ENCODE measurements at regions not wholly inside any gene's neighbourhood (a gene's known extent, or its start where the extent isn't known, plus 50 kb on each side); places are given as distances from the start of the nearest gene placed in this dataset.
"Not testable (repeated sequence)": the region's sequence is repeated elsewhere in the genome, so short reads cannot be mapped to it uniquely, and the experiment has no call there.

DNA sequence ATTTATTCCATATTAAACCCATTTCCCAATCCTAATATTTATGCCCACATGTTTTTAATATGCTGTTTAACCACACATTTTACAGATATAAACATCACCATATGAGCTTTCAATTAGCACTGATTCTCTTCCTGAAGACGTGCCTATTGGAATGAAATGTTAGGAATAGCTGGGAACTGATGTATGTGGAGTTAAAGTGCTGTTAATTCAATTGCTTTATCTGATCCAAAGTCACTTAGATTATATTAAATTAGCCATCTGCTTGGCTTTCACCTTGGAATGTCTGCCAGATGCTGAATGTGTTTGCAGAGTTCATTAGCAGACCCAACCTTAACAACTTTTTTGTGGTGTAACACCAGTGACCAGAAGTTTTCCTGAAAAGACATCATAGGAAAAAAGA lies 942.9 kb upstream of the KLHL29 start:
- no peak for DNase-seq

DNA sequence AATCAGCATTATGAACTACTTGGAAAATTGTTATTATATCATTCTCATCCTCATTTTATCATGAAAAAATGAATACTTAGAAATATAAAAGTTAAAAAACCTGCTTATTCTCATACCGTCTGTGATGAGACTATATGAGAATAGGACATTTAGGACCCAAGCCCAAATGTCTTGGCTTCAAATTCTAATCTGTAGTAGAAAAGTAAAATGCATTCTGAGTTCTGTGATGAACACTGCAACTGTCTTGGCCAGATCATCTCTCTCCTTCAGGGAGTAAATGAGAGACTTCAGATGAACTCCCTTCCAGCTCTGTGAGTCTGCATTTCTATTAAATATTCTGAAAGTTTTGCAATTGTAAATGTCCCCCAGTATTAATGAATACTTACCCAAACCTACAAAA lies 940.7 kb upstream of the KLHL29 start:
- no peak for DNase-seq

DNA sequence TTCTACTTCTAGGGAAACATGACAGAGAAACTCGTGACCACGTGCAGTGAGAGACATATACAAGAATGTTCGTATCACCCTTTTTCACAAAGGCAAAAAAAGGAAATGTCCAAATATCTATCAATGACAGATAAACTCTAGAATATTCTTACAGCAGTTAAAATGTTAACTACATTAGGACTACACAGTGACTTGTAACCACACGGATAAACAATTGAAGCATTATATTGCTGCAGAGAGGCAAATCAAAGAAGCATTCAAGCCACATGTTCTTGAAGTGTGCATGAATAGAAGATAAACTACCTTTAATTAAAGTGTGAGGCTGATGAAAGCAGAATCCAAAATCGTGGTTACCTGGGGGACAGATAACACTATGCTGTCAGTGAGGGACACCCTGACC lies 935.3 kb upstream of the KLHL29 start:
- DNase-seq = no peak

DNA sequence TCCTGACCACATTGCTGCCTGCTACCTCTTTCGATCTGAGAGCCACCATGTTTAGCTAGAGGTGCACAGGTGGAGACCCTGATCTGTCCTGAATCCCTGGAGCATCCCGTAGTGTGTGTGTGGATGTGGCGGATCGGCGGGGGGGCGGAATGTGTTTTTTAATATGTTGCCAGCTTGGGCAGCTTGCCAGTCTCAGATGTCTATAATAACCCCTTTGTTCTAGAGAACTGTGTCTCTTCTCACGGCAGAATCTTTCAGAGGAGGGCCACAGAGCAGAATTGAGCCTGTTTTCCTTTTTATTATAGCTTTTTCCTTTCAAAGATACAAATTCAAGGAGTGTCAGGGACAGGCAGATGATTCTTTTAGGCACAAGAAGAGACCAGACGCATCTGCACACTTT lies 934.1 kb upstream of the KLHL29 start:
- no peak for DNase-seq

DNA sequence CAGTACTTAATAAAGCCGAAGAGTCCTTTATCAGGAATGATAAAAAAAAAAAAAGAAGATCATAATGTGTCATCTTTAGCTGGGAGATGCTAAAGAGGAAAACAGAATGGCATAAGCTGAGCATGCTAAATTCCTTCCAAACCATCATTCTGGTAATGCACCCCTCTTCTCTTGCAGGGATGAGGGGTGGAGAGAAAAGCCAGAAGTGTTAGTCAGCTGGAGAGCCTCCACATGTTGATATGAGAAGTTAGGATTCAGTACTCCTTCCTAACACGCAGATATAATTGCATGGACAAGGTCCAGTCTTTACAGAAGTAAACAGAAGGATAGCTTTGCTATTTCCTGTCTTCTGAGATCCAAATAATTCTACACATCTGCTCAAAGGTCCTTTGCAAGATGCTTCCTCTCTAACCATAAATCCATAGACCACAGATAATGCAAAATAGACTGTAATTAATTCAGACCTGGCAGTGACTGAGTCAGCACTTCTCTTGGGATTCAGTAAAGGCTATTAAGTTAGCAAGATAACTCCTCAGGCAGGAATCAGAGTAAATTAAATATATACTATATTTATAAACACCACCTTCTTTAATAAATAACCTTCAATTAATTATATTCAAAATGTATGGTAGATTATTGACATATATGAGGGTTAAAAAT lies 930.0 kb upstream of the KLHL29 start:
- DNase-seq = no peak

DNA sequence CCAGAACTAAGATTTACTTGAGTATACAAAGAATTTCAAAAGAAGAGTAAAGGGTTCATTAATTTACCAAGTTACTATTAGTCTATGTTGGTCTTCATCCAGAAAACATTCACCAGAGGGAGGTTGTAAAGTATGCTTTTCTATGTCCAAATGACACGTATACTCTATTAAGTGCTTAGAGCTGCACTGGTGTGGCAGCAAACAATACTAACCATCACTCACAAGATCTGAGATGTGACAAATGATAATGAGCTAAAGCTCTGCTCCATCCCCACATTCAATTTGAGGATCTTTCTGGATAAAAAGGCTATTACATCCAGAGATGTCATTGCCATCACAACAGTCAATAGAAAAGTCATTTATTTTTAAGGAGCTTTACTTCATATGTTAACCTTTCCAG lies 926.5 kb upstream of the KLHL29 start:
- no peak for DNase-seq

DNA sequence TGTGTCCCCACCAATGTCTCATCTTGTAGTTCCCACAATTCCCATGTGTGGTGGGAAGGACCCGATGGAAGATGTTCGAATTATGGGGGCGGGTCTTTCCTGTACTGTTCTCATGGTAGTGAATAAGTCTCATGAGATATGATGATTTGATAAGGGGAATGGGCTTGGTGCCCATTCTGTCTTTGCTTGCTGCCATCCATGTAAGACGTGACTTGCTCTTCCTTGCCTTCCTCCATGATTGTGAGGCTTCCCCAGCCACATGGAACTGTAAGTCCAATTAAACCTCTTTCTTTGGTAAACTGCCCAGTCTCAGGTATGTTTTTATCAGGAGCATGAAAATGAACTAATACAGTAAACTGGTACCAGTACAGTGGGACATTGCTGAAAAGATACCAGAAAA lies 909.9 kb upstream of the KLHL29 start:
- not testable (repeated sequence) for DNase-seq

DNA sequence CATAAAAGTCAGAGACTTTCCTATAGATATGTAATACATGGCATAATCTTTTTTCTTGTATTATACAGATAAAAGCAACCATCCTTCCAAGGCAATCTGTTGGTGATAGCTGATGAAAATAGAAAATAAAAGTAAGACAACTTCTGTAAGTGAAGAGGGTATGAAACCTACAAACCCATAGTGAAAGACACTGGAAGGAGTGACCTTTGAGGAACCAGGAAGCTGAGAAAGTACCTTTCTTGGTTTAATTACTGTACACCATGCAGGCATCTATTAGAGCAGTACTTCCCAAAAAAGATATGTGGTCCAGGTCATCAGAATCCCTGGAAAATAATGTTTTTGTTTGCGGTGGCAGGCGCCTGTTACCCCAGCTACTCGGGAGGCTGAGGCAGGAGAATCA lies 906.6 kb upstream of the KLHL29 start:
- DNase-seq = no peak

DNA sequence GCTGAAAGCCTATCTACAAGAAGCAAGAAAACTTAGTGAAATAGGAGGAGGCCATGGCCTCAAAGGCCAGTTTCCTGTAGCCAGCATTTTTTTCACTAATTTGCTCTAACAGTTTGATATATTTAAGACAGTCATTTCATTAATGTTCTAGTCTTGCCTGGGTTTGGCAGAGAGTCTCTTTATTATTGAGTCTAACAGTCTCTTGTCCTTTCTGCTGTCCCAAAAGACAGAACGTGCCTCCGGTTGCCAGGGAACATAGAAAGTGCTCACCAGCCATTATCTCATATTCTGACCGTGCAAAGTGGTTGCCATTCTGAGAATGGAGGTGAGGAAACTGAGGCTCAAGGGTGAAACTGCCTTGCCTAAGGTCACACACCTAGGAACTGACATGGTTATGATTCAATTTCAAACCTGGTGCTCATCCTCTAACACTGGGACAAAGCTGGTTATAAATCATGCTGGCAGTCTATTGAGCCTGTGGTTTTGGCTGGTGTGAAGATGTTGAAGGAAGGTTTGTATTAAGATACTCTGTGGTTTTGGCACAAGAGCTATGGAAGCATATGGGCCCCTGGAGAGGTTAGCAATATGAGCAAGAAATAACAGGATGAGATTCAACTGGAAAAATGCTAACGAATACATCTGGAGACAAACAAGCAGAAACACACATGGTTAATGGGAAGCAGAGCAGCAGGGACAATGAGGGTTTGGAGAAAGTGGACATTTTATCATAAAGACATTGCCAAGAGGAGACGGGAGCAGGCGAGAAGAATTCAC lies 903.3 kb upstream of the KLHL29 start:
- no peak for DNase-seq

DNA sequence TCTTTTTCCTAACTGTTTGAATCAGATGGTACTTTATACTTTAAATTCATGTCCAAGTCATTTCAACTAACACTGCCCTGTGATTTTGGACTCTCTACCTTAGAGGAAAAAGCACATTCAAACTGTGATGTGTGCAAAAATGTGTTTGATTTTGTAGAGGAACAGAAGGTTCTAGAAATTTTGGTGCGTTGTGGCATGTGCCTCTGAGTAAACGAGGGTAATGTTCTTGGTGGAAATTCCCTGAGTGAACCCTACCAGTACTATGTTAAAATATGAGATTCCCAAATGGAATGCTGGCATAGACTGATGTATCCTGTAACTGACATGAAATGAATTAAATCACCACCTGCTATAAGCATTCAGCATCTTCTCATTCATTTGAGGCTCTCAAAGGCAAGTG lies 901.9 kb upstream of the KLHL29 start:
- DNase-seq = no peak

DNA sequence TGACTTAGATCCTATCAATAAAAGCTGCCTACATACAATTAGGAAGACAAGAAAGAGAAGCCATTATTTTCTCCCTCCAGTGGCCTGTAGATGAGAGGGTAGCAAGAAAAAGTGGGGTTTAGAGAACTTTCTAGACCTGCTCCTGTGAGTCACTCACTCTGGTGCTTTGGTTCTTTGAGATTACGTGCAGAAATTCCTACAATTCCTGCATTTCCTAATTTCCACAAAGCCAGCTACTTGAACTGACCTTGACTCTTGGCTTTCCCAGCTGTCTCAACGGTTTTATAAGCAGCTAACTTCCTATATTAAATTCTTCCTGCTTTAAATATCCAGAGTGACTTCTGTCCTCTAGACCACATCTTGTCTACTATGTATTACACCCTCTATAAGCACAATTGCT lies 899.5 kb upstream of the KLHL29 start:
- no peak for DNase-seq

DNA sequence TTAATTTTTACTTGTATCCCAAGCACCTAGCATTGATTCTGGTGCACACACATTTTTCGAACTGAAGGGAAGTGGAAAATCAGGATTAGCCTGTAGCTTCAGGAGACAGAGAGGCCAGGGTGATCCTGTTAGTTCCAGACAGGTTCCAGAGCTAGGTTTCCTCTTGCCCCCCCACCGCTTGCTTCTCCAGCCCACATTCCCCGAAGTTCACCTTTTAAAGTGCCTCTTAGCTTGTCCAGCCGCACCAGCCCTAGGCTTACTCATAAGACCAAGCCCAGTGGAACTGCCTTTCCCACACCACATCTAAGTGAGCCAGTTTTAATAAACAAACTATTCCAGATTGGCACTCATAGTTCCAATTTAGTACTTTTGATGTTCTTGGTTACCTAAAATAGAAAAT lies 898.6 kb upstream of the KLHL29 start:
- no peak for DNase-seq

DNA sequence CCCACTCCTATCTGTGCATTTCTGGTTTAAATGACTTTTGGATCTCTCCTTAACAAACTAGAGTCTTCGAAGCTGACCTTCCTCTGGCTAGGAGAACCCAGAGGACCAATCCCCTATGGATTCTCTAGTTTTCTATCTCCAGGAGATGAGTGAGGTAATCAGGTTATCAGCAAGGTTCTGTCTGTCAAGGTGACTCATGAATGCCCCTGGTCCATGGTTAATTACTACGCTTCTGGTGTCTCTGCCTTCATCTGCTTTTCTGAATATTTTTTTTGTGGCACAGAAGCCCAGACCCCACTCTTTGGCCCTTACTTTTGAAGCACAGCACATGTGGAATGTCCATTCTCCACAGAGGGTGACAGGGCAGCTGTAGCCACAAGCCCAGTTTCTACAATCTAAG lies 897.9 kb upstream of the KLHL29 start:
- no peak for DNase-seq

DNA sequence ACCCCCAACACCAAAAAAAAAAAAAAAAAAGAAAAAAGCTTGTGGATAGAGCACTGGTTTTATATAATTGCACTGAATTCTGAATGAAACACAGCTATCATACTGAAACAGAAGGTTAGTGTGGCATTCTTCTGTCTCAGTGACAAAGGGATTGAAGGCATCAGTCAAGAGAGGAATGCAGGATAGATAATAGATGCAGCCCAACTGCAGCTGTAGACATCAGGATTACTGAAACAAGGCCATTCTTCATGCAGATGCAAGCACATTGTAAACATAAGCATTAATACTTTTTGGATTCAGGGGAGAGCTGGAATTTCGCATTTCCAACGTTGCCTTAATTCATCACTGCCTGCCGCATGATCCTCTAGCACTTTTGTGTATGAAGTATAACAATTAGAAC lies 897.4 kb upstream of the KLHL29 start:
- no peak for DNase-seq

DNA sequence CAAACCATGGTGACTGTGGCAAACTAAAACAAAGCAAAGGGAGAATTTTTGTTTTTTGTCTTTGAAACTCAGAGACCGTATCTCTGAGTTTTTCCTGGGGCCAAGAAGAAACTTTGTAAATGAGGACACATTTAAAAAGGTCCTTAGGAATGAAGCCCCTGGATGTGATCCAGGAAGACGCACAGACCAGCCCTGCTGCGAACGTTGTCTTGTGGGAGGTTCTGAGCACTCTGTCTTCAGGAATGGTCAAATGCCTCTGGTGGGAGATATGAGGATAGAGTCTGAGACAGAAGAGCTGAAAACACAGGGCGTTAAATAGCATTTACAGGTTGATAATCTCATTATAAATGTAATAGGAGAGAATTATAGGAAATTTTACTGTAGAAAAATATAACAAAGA lies 893.5 kb upstream of the KLHL29 start:
- no peak for DNase-seq

DNA sequence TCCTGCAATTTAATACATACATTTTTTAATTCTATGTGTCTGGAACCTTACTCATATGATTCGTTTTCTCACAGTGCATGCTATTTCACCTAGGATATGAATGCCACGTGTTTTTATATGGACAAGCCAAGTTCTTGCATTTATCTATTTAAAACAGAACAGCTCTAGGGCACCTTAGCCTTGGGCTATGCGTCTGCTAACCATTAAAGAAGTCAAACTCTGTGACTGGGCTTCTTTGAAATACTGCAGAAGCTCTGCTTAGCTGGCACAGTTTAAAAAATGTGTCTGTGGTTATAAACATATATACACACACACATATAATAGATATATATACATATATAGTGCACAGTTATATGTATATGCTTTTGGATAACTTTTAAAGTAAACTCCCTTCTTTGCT lies 890.8 kb upstream of the KLHL29 start:
- DNase-seq = no peak

DNA sequence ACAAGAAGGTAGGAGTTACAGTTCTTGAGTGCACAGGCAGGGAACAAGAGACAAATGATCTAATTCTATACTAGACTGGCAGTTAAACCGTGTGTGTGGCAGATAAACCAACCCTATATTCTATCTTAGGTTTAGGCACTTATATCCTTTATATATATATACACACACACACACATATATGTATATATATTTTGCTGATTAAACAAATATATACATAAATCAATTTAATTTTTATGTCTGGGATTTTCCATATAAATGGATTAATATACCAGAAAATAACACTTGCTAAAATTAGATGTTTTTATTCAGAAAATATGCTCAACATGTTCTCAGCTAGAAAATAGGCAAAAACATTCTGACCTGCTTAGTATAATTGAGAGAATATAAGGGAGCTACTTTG lies 887.9 kb upstream of the KLHL29 start:
- no peak for DNase-seq

DNA sequence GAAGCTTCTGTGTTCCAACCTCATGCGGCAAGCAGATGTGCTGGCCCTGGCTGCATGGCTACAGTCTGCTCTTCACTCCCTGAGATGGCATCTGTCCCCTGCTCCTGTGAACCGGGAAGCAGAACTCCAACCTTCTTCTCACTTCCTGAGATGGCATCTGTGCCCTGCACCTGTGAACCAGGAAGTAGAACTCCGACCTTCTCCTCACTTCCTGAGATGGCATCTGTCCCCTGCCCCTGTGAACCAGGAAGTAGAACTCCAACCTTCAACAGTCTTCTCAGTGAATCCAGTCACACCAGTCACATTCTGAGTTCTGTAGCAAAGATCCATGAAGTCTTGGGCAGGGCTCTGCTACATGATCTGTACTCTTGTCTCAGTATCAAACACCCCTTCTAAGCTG lies 887.2 kb upstream of the KLHL29 start:
- DNase-seq = no peak

DNA sequence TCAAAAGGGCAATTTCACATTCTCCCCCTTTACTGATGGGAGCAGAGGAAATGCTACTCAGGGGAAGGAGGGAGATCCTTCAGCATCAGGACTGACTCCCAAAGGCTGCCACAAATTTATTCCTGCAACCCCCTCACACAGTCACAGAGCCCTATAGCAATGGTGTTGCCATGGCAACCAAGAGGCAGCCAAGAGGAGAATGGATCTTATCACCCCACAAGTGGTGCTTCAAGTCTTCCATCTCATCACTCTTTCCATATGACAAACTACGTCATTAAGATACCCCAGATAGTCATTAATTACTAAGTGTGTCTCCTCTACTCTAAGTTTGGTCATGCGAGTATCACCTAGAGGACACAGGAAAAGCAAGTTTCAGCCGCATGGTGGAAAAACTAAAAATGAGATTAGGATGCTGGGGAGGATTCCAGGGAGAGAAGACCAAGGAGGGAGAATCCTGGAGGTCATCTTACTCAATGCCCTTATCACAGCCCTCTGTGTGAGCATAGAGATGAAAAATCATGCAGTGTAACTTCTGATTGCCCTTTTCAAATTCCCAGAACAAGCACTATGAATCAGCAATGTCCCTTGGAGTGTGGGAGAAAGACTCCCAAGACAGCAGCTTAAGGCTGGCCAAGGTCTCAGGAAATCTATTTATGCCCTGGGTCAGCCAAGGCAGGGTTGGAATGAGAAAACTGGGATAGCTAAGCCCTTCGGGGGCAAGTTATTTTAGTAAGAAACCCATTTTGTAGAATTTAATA lies 885.7 kb upstream of the KLHL29 start:
- DNase-seq = no peak

DNA sequence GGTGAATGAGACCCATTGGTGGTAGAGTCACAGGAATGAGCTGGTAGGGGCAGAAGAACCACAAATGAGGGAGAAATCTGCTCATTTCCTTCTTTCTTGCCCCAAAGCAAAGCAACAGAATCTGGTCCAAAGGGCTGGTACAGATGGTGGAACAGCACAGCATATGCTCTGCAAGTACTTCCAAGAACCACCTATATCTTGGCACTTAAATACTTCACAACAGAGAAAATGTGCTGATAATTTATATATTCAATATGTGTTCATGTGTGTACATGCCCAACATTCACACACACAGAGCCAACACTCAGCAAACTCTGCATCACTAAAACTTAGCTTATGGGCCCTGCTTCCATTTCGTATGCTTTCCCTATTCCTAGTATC lies 884.4 kb upstream of the KLHL29 start:
- no peak for DNase-seq

DNA sequence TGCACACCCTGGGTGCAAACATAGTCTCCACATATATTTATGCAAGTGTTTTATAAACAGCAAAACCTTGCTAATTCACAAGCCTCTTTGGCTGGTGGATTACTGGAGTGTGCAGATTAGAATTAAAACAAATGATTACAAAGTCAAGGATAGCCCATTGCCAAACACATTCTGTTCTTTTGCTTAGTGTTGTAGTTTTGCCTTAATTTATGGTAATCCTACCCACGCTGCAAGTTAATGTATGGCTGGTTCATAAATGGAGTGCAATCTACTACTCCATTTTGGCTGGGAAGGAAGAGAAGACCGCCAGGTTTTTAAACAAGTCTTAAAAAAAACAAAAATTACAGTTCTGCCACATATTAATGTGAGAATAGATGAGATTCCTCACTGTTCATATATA lies 883.1 kb upstream of the KLHL29 start:
- DNase-seq = no peak

DNA sequence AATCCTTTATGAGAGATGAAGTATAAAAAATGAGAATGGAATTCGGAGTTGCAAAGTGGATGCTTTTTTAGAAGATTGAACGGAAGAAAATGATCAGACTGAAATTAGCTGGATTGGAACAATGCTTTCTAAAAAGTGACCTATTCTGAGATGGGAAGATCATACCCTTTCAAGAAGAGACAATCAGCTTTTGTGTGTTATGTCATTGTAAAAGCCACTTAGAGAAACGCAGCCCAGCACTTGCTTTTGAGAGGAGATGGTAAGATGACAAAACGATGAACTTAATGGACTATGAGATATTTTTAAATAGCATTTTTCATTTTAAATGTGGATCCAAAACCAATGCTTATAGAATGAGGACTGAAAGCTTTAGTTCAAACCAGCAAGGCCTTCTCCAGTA lies 871.4 kb upstream of the KLHL29 start:
- no peak for DNase-seq

DNA sequence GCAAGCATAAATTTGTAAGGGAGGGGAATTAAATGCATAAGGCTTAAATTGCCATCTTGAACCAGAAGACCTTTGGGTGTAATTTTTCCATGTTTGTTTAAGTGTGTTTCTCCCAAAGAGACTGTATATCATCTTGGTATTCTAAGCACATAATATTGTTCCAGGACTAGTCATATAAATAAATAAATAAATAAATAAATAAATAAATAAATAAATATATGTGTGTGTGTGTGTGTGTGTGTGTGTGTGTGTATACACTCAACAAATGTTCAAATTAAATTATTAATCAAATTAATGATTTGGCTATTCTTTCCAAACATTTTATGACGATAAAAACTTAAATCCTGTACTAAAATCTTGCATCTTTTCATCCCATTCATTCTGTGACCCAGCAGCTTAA lies 867.8 kb upstream of the KLHL29 start:
- DNase-seq = no peak

DNA sequence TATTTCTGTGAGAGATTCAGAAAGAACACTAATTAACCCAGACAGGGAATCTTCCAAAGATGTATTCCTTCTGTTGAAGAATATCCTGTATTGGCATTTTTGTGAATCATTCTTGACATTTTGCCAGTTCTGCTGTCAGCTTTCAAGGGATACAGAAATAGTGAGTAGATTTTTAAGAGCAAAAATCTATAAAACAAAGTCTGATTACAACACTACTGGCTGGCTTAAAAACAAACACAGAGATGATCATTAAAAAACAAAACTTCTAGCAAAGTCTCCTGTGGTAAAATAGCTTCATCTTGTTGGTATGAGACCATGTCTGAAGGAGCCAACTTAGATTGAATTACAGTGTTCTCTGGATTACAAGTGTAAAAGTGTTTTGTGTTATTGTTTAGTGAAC lies 866.3 kb upstream of the KLHL29 start:
- no peak for DNase-seq
